ENCODE measurements at regions not wholly inside any gene's neighbourhood (a gene's known extent, or its start where the extent isn't known, plus 50 kb on each side); places are given as distances from the start of the nearest gene placed in this dataset.

DNA sequence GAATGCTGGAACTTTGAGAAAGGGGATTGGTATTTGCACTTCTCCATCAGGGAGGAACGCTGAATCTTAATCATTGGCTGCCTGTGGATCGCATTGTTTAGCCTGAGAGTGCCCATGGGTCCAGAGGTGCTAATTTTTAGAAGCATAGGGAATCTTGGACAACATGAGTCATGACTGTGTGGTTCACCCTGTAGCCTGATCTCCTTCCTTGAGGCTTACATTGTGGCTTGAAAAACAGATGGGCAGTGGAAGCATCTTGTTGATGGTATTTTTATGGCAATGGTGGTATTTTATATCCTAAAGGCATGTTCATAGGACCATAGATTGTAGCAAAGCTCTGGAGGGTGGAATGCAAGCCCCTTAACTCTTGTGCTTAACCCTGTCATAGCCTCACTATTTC is 99.2 kb upstream of the DBX1 start:
- 78 to 82% (median 80%) methylated on average over 2 of the region's 2 CpGs for WGBS, 3 donors
- H3K9me3 ChIP-seq (ENCODE audit: control insufficient read depth in 2 of 2, insufficient read depth in 1 of 2, low read depth in 1 of 2, low read length in 1 of 2) = no peaks in the 10 kb centered on the region
- H3K27ac ChIP-seq (ENCODE audit: low read depth in 1 of 3, low read length in 2 of 3) = no peak overlapping the region
- no peaks in the 10 kb centered on the region for H3K4me1 ChIP-seq (ENCODE audit: control insufficient read depth in 3 of 3, insufficient read depth in 2 of 3, low read depth in 1 of 3, low read length in 2 of 3)
- H3K27me3 ChIP-seq (ENCODE audit: control insufficient read depth in 3 of 3, insufficient read depth in 3 of 3, low read length in 3 of 3) = peaks cover 0 to 4% (median 0%) of the 10 kb centered on the region in 3 donors
- no peaks in the 10 kb centered on the region for H3K36me3 ChIP-seq (ENCODE audit: control insufficient read depth in 3 of 3, insufficient read depth in 2 of 3, low read depth in 1 of 3, low read length in 3 of 3)
- DNase-seq (no peak), FAIRE-seq (no peak)
- H3K4me3 ChIP-seq (ENCODE audit: low read depth in 1 of 3, low read length in 3 of 3) = no peak overlapping the region

DNA sequence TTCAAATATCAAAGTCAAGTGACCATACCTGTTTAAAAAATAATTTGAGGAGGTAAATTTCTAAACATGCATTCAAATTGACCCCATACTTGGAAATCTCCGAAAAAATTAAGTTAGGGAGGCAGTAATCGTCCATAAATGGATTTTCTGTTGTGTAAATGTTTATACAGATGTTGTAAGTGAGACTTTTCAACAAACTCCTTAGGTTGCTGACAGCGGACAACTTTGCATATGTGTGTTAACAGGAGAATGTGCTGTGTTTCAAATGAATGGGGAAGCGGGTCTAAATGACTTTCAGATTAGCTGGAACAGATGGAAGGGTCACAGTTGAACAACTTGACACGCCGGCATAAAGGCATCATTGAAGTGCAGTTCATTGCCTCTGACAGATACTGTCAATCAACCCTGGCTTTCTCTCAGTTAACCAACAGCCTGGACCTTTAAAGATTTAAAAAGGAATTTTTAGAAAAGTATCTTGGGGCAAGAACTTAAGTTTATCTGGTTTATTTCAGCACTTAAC is 98.2 kb upstream of the DBX1 start:
- Histone ChIP-seq H3K27me3 (ENCODE audit: control insufficient read depth in 3 of 3, insufficient read depth in 3 of 3, low read length in 3 of 3) (peaks cover 0 to 4% (median 0%) of the 10 kb centered on the region in 3 donors), H3K9me3 (ENCODE audit: control insufficient read depth in 2 of 2, insufficient read depth in 1 of 2, low read depth in 1 of 2, low read length in 1 of 2) (no peaks in the 10 kb centered on the region), H3K4me3 (ENCODE audit: low read depth in 1 of 3, low read length in 3 of 3) (no peak overlapping the region), H3K4me1 (ENCODE audit: control insufficient read depth in 3 of 3, insufficient read depth in 2 of 3, low read depth in 1 of 3, low read length in 2 of 3) (no peaks in the 10 kb centered on the region), H3K27ac (ENCODE audit: low read depth in 1 of 3, low read length in 2 of 3) (no peak overlapping the region), H3K36me3 (ENCODE audit: control insufficient read depth in 3 of 3, insufficient read depth in 2 of 3, low read depth in 1 of 3, low read length in 3 of 3) (no peaks in the 10 kb centered on the region)
- DNase-seq = no peak
- FAIRE-seq = no peak
- 65 to 68% (median 66%) methylated on average over 6 of the region's 6 CpGs for WGBS, 3 donors

DNA sequence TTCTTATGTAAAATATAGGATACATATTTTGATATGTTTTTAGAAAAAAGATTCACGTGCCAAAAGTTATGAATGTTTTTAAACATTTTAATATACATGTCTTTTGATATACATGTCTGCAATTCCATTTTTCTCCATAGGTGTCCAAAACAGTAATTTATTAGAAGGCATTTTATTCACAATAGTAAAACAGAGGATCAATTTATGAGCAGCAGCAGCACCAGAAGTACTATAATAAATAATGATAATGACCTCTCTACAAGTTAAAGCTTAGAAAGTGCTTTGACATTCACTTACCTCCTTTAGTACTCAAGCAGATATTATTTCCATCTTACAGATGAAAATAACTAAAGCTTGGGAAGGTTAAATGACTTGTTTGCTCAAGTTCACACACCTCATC is 96.7 kb upstream of the DBX1 start:
- no peak for FAIRE-seq
- no peaks in the 10 kb centered on the region for H3K36me3 ChIP-seq (ENCODE audit: control insufficient read depth in 3 of 3, insufficient read depth in 2 of 3, low read depth in 1 of 3, low read length in 3 of 3)

DNA sequence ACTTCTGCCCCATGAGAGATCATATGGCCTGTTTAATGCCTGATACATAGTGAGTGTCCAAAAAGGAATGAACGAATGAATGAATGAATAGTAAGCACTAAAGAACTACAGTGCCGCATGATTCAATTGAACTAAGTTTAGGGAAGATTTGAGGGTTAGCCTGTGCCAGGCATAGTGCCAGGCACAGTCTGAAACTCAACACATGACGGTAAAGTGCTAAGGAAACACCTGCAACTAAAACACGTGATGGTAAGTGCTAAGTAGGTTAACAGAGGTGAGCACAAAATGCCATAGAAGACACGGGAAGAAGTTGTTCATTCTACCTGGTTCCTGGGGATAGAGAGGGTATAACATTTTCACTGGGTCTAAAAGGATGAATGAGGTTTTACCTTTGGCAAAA is 93.5 kb upstream of the DBX1 start:
- H3K36me3 ChIP-seq (ENCODE audit: control insufficient read depth in 3 of 3, insufficient read depth in 2 of 3, low read depth in 1 of 3, low read length in 3 of 3) = no peaks in the 10 kb centered on the region
- no peak overlapping the region for H3K4me3 ChIP-seq (ENCODE audit: low read depth in 1 of 3, low read length in 3 of 3)
- no peaks in the 10 kb centered on the region for H3K9me3 ChIP-seq (ENCODE audit: control insufficient read depth in 2 of 2, insufficient read depth in 1 of 2, low read depth in 1 of 2, low read length in 1 of 2)
- FAIRE-seq (no peak), DNase-seq (no peak)
- 52 to 77% (median 63%) methylated on average over 5 of the region's 5 CpGs for WGBS, 3 donors
- no peaks in the 10 kb centered on the region for H3K4me1 ChIP-seq (ENCODE audit: control insufficient read depth in 3 of 3, insufficient read depth in 2 of 3, low read depth in 1 of 3, low read length in 2 of 3)
- peaks cover 0 to 9% (median 2%) of the 10 kb centered on the region in 3 donors for H3K27me3 ChIP-seq (ENCODE audit: control insufficient read depth in 3 of 3, insufficient read depth in 3 of 3, low read length in 3 of 3)
- no peak overlapping the region for H3K27ac ChIP-seq (ENCODE audit: low read depth in 1 of 3, low read length in 2 of 3)

More for the DNA sequence above, 96.7 kb upstream of the DBX1 start:
- Histone ChIP-seq H3K27me3 (ENCODE audit: control insufficient read depth in 3 of 3, insufficient read depth in 3 of 3, low read length in 3 of 3) (peaks cover 0 to 4% (median 0%) of the 10 kb centered on the region in 3 donors), H3K27ac (ENCODE audit: low read depth in 1 of 3, low read length in 2 of 3) (no peak overlapping the region), H3K4me1 (ENCODE audit: control insufficient read depth in 3 of 3, insufficient read depth in 2 of 3, low read depth in 1 of 3, low read length in 2 of 3) (no peaks in the 10 kb centered on the region), H3K9me3 (ENCODE audit: control insufficient read depth in 2 of 2, insufficient read depth in 1 of 2, low read depth in 1 of 2, low read length in 1 of 2) (no peaks in the 10 kb centered on the region), H3K4me3 (ENCODE audit: low read depth in 1 of 3, low read length in 3 of 3) (no peak overlapping the region)
- 82 to 85% (median 84%) methylated on average over 1 of the region's 1 CpG for WGBS, 3 donors
- no peak for DNase-seq

DNA sequence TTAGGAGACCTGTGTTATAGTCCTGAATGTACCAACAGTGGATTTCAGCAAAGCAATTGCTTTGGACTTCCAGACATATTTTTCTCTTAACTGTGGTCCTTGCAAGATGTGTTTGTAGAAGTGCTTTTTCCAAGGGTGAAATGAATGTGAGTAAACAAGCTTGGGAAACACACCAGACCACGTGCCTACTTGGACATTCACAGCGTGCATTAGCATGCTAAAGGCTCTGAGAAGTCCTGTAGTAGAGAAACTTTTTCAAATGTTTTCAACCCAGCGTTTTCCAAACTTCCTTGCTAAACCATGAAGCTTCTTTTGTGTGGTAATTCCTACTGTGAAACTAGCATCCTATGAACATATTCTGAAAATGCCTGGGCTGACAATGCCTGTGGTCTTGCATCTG is 91.2 kb upstream of the DBX1 start:
- FAIRE-seq (no peak), DNase-seq (no peak)
- no peaks in the 10 kb centered on the region for H3K9me3 ChIP-seq (ENCODE audit: control insufficient read depth in 2 of 2, insufficient read depth in 1 of 2, low read depth in 1 of 2, low read length in 1 of 2)
- no peak overlapping the region for H3K4me3 ChIP-seq (ENCODE audit: low read depth in 1 of 3, low read length in 3 of 3)
- WGBS, 3 donors = 66 to 84% (median 67%) methylated on average over 3 of the region's 3 CpGs
- H3K36me3 ChIP-seq (ENCODE audit: control insufficient read depth in 3 of 3, insufficient read depth in 2 of 3, low read depth in 1 of 3, low read length in 3 of 3) = no peaks in the 10 kb centered on the region
- no peak overlapping the region for H3K27ac ChIP-seq (ENCODE audit: low read depth in 1 of 3, low read length in 2 of 3)
- H3K27me3 ChIP-seq (ENCODE audit: control insufficient read depth in 3 of 3, insufficient read depth in 3 of 3, low read length in 3 of 3) = peaks cover 0 to 6% (median 2%) of the 10 kb centered on the region in 3 donors
- no peaks in the 10 kb centered on the region for H3K4me1 ChIP-seq (ENCODE audit: control insufficient read depth in 3 of 3, insufficient read depth in 2 of 3, low read depth in 1 of 3, low read length in 2 of 3)

DNA sequence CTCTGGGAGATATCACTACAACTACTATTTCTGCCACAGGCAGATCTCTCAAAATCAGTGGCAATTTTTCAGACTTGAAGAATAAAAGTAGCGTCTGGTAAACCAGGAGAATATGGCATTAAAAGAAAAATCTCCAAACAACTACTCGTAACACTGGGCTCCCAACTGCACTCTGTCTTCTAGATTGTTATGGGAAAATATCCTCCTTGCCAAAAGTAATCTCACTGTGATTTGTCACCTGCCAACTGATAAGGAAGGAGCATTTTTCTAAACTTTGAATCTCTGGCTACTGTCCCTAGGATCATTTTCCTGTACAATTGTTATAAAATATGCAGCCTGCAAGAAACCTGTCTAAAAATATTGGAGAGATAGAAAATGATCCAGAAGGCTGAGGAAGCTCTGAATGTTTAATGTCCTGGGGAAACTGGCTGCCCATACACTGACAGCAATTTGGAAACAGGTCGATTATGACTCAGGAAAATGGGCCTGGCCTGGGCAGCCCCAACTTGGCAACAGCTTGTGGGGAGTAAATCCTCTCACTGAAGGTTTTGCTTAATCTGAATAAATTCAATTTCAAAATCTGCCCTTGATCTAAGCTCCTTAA is 90.5 kb upstream of the DBX1 start:
- H3K27ac ChIP-seq (ENCODE audit: low read depth in 1 of 3, low read length in 2 of 3) = no peak overlapping the region
- H3K4me1 ChIP-seq (ENCODE audit: control insufficient read depth in 3 of 3, insufficient read depth in 2 of 3, low read depth in 1 of 3, low read length in 2 of 3) = no peaks in the 10 kb centered on the region
- no peak for FAIRE-seq
- H3K36me3 ChIP-seq (ENCODE audit: control insufficient read depth in 3 of 3, insufficient read depth in 2 of 3, low read depth in 1 of 3, low read length in 3 of 3) = no peaks in the 10 kb centered on the region
- DNase-seq = no peak
- WGBS, 3 donors = 15 to 53% (median 29%) methylated on average over 3 of the region's 3 CpGs
- H3K9me3 ChIP-seq (ENCODE audit: control insufficient read depth in 2 of 2, insufficient read depth in 1 of 2, low read depth in 1 of 2, low read length in 1 of 2) = no peaks in the 10 kb centered on the region
- H3K4me3 ChIP-seq (ENCODE audit: low read depth in 1 of 3, low read length in 3 of 3) = no peak overlapping the region
- H3K27me3 ChIP-seq (ENCODE audit: control insufficient read depth in 3 of 3, insufficient read depth in 3 of 3, low read length in 3 of 3) = peaks cover 0 to 8% (median 2%) of the 10 kb centered on the region in 3 donors

DNA sequence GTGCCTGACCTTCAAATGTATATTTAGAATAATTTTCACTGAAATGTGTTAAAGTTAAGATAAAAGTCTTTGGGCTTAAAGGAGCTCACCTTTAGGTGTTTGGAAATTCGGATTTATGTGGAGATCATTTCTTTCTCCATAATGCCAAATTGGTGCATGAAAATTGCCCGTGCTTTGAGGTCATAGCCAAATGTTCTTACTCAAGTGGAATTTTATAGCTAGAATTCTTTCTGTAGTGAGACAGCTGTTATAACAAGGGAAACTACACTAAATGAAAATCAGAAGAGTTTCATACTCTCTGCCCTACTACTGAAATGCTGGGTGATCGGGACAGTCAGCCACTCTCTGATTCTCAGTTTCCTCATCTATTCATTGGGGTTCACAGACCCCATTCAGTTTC is 89.5 kb upstream of the DBX1 start:
- no peak overlapping the region for H3K4me3 ChIP-seq (ENCODE audit: low read depth in 1 of 3, low read length in 3 of 3)
- no peaks in the 10 kb centered on the region for H3K9me3 ChIP-seq (ENCODE audit: control insufficient read depth in 2 of 2, insufficient read depth in 1 of 2, low read depth in 1 of 2, low read length in 1 of 2)
- no peaks in the 10 kb centered on the region for H3K36me3 ChIP-seq (ENCODE audit: control insufficient read depth in 3 of 3, insufficient read depth in 2 of 3, low read depth in 1 of 3, low read length in 3 of 3)
- FAIRE-seq (no peak), DNase-seq (no peak)
- peaks cover 0 to 8% (median 2%) of the 10 kb centered on the region in 3 donors for H3K27me3 ChIP-seq (ENCODE audit: control insufficient read depth in 3 of 3, insufficient read depth in 3 of 3, low read length in 3 of 3)
- 67 to 77% (median 76%) methylated on average over 3 of the region's 3 CpGs for WGBS, 3 donors
- H3K4me1 ChIP-seq (ENCODE audit: control insufficient read depth in 3 of 3, insufficient read depth in 2 of 3, low read depth in 1 of 3, low read length in 2 of 3) = no peaks in the 10 kb centered on the region
- H3K27ac ChIP-seq (ENCODE audit: low read depth in 1 of 3, low read length in 2 of 3) = no peak overlapping the region

DNA sequence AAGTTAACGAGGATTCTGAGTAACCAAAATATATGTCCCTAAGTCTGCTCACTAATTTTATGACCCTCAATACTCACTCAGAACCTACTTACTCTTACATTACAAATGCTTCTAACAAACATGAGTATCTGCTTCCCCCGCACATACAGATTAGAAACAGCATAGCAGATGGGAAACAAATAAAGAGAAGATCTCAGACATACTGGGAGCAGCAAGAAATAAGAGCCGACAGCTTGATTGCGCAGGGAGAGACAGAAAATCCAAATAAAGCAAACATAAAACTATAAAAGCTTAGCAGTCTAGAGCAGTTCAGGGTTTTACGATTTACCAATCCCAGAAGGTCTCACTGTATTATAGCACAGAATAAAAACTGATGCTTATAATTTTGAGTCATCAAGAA is 89.1 kb upstream of the DBX1 start:
- 58 to 69% (median 61%) methylated on average over 5 of the region's 5 CpGs for WGBS, 3 donors
- H3K9me3 ChIP-seq (ENCODE audit: control insufficient read depth in 2 of 2, insufficient read depth in 1 of 2, low read depth in 1 of 2, low read length in 1 of 2) = no peaks in the 10 kb centered on the region
- no peak for FAIRE-seq
- no peaks in the 10 kb centered on the region for H3K36me3 ChIP-seq (ENCODE audit: control insufficient read depth in 3 of 3, insufficient read depth in 2 of 3, low read depth in 1 of 3, low read length in 3 of 3)
- no peak for DNase-seq
- H3K4me1 ChIP-seq (ENCODE audit: control insufficient read depth in 3 of 3, insufficient read depth in 2 of 3, low read depth in 1 of 3, low read length in 2 of 3) = no peaks in the 10 kb centered on the region
- no peak overlapping the region for H3K4me3 ChIP-seq (ENCODE audit: low read depth in 1 of 3, low read length in 3 of 3)
- H3K27ac ChIP-seq (ENCODE audit: low read depth in 1 of 3, low read length in 2 of 3) = no peak overlapping the region
- peaks cover 0 to 8% (median 3%) of the 10 kb centered on the region in 3 donors for H3K27me3 ChIP-seq (ENCODE audit: control insufficient read depth in 3 of 3, insufficient read depth in 3 of 3, low read length in 3 of 3)

DNA sequence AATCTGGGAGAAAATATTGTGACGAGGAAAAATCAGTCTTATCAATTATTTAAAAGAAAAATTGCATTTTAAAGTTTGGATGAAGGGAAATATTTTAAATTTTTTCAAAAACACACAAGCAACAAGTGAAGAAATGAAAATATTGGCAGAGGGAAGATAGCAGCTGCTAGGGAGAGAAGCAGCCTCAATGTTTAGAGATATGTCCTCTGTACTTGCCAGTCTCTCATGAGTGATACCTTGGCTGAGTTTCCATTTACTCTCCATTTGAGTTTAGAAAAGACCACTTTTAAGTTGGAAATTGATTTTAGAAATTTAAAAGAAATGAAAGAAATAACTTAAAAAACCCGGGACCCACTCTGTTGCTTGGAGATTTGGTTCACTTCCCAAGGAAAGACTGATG is 88.6 kb upstream of the DBX1 start:
- peaks cover 0 to 8% (median 3%) of the 10 kb centered on the region in 3 donors for H3K27me3 ChIP-seq (ENCODE audit: control insufficient read depth in 3 of 3, insufficient read depth in 3 of 3, low read length in 3 of 3)
- H3K4me3 ChIP-seq (ENCODE audit: low read depth in 1 of 3, low read length in 3 of 3) = no peak overlapping the region
- H3K9me3 ChIP-seq (ENCODE audit: control insufficient read depth in 2 of 2, insufficient read depth in 1 of 2, low read depth in 1 of 2, low read length in 1 of 2) = no peaks in the 10 kb centered on the region
- DNase-seq = no peak
- no peak overlapping the region for H3K27ac ChIP-seq (ENCODE audit: low read depth in 1 of 3, low read length in 2 of 3)
- no peaks in the 10 kb centered on the region for H3K4me1 ChIP-seq (ENCODE audit: control insufficient read depth in 3 of 3, insufficient read depth in 2 of 3, low read depth in 1 of 3, low read length in 2 of 3)
- no peak for FAIRE-seq
- 67 to 74% (median 70%) methylated on average over 2 of the region's 2 CpGs for WGBS, 3 donors
- H3K36me3 ChIP-seq (ENCODE audit: control insufficient read depth in 3 of 3, insufficient read depth in 2 of 3, low read depth in 1 of 3, low read length in 3 of 3) = no peaks in the 10 kb centered on the region

All from small intestine (tissue), 7 donors.